Loucy (cell line): ENCODE measurements at regions not wholly inside any gene's neighbourhood (a gene's known extent, or its start where the extent isn't known, plus 50 kb on each side); places are given as distances from the start of the nearest gene placed in this dataset.

Experiments
- CTCF ChIP-seq: fragments of 200-600 bp; sonication (generic); conservative IDR thresholded peaks from 2 replicates; pipeline ENCODE4 v1.5.1; 2014; ENCODE audit warnings: mild to moderate bottlenecking, antibody characterized with exemption, low read length
- EZH2phosphoT487 ChIP-seq: fragments of 200-600 bp; IDR thresholded peaks from 2 replicates; pipeline ENCODE4 v1.6.1; 2018; ENCODE audit warnings: antibody characterized with exemption, mild to moderate bottlenecking, moderate library complexity, borderline replicate concordance

DNA sequence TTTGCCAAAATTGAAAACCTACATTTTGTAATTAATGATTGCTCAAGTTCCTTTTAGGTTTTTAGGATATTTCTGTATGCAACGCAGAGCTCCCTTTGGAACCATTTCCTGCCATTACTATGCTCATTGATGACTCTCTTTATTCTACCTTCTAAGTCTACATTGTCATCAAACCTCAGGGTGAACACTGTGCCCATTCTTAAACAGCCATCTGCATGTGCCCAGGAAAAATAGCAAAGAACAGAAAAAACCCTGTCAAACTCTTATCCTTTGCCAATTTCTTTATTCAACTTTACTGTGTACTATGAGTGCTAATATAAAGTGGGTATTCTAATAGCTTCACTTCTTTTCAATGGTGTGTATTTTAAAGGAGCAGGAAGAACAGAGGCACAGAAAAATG, 1455.9 kb downstream of the ADGRL3 start:
- TF ChIP-seq EZH2phosphoT487 (no peak), CTCF (no peak)
